ENCODE measurements at regions not wholly inside any gene's neighbourhood (a gene's known extent, or its start where the extent isn't known, plus 50 kb on each side); places are given as distances from the start of the nearest gene placed in this dataset.

GRCh38 chr12:19799895-19800602 is 360.8 kb downstream of the AEBP2 start:
- no peak for TF ChIP-seq POLR2A (IDR thresholded peaks at IDR 0.05)
- no peak for TF ChIP-seq CTCF (IDR thresholded peaks at IDR 0.05)
